ENCODE measurements at regions not wholly inside any gene's neighbourhood (a gene's known extent, or its start where the extent isn't known, plus 50 kb on each side); places are given as distances from the start of the nearest gene placed in this dataset.

DNA sequence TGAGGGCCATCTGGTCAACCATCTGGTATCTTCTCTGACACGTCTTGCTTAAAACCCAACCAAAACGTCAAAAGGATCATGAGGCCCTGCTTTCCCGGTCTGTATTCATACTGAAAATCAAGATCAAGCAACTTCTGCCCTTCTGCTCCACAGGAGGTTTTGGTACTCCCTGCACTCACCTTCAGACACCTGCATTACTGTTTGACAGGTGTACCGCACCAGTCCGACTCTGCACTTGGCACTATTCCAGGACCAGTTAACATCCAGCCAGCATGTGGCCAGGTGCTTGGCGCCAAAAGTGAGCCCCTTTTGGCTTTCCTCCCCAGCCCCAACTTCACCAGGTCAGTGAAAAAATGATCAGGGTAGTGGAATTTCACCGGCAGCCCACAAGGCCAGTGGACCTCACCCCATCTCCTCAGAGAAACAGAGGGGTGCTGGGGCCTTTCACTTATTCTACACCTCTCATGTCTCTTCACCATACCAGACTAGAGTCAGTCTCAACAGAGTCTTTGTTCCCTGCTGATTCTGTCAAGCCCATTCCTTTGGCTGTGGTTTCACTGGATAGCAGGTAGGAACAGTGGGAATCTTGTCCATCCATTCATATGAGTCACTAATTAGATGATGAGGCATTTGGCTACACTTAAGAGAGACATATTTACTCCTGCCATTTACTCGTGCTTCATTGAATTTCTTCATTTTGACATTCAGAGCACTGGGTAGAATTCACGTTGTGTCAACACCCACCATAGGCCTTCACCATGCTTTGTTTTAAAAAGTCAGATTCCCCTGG lies 85.3 kb downstream of the ZNF726 start:
- no peak overlapping the region for H3K4me3 ChIP-seq (ENCODE audit: low read depth, low read length)
- TF ChIP-seq, protein P1, sequence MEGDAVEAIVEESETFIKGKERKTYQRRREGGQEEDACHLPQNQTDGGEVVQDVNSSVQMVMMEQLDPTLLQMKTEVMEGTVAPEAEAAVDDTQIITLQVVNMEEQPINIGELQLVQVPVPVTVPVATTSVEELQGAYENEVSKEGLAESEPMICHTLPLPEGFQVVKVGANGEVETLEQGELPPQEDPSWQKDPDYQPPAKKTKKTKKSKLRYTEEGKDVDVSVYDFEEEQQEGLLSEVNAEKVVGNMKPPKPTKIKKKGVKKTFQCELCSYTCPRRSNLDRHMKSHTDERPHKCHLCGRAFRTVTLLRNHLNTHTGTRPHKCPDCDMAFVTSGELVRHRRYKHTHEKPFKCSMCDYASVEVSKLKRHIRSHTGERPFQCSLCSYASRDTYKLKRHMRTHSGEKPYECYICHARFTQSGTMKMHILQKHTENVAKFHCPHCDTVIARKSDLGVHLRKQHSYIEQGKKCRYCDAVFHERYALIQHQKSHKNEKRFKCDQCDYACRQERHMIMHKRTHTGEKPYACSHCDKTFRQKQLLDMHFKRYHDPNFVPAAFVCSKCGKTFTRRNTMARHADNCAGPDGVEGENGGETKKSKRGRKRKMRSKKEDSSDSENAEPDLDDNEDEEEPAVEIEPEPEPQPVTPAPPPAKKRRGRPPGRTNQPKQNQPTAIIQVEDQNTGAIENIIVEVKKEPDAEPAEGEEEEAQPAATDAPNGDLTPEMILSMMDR (IDR thresholded peaks at IDR 0.05; ENCODE audit: borderline replicate concordance, insufficient read depth, low read depth, low read length) = no peak

DNA sequence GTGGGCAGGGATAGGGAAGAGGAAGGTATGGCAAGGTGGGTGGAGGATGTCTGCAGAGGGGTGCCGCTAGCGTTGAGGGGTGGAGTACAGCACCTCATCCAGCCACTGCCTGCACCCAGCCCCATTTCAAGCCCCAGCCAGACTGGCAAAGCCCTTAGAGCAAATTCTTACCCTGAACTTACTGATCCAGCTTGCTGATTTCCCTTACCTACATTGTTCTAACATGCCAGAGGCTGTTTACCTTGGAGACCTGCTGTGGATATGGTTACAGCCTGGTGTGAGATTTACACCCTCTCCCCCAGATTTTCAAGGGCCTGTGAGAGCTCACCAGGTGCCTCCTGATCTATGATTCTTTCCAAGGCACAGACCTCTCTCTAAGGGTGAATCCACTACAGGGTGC lies 86.0 kb downstream of the ZNF726 start:
- TF ChIP-seq, protein P1 (IDR thresholded peaks at IDR 0.05; ENCODE audit: borderline replicate concordance, insufficient read depth, low read depth, low read length) = no peak
- H3K4me3 ChIP-seq (ENCODE audit: low read depth, low read length) = no peak overlapping the region

DNA sequence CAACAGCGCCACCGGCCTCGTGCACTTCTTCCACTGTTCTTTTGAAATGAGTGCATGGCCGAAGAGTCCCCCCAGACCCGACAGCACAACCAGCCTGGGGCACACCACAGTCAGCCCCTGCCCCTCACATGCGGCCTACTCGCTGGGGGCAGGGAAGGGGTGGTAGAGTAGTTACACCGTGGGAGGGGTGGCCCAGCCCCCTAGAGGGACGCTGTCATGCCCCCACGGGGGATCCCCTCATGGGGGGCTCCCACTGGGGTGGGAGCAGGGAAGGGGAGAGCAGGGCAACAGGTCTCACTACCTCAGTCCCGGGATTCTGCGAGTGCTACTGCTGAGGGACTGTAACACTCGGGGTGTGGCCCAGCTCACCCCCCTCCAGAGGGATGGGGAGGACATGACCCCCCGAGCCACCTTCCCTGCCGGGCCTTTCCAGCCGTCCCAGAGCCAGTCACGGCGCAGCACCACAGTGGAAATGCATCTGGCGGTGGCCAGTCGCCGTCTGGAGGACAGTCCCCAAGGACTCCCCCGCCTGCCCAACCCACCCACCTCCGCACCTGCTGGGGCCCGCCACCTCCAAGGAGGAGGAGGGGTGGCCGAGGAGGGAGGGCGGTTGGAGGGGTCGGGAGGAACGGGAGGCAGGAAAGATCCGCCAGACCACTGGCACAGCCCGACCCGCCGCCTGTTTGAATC lies 84.6 kb upstream of the ZNF254 start:
- TF ChIP-seq, protein P1 (IDR thresholded peaks at IDR 0.05; ENCODE audit: borderline replicate concordance, insufficient read depth, low read depth, low read length) = no peak
- H3K4me3 ChIP-seq (ENCODE audit: low read depth, low read length) = no peak overlapping the region

DNA sequence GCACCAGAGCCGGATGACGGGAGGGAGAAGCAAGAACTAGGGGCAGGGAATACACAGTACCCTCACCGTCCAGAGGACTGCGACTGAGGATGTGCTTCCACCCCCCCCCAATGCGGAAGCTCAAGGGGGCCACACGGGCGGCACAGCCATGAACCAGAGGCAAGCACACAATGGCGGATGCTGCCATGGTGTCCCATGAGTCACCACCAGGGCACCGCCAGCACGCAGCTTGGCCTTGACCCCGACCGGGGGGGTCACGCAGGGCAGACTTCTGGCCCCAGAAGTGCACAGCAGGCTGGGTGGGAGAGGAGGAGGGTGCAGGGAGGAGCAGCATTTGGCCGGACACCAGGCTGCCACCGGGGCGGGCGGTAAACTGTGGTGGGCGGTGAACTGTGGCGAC lies 83.5 kb upstream of the ZNF254 start:
- no peak overlapping the region for H3K4me3 ChIP-seq (ENCODE audit: low read depth, low read length)
- TF ChIP-seq, protein P1 (IDR thresholded peaks at IDR 0.05; ENCODE audit: borderline replicate concordance, insufficient read depth, low read depth, low read length) = no peak

DNA sequence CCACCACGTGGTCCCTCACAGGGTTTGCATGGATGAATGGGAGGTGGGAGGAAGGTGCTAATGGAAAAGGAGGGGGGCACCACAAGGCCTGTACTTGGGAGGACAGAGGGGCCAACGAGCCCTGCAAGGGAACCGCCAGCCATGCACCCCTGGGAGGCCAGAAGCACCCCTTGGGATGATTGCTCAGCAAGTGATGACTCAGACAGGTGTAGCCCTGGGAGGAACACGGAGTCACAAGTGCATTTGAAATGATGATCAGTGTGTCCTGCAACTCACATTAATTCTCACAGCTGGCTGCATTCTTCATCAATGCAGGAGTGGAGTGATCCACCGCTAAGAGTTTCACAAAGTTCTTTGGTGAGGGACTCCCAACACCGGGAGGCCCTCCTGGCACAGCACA lies 82.8 kb upstream of the ZNF254 start:
- TF ChIP-seq, protein P1 (IDR thresholded peaks at IDR 0.05; ENCODE audit: borderline replicate concordance, insufficient read depth, low read depth, low read length) = no peak
- no peak overlapping the region for H3K4me3 ChIP-seq (ENCODE audit: low read depth, low read length)

DNA sequence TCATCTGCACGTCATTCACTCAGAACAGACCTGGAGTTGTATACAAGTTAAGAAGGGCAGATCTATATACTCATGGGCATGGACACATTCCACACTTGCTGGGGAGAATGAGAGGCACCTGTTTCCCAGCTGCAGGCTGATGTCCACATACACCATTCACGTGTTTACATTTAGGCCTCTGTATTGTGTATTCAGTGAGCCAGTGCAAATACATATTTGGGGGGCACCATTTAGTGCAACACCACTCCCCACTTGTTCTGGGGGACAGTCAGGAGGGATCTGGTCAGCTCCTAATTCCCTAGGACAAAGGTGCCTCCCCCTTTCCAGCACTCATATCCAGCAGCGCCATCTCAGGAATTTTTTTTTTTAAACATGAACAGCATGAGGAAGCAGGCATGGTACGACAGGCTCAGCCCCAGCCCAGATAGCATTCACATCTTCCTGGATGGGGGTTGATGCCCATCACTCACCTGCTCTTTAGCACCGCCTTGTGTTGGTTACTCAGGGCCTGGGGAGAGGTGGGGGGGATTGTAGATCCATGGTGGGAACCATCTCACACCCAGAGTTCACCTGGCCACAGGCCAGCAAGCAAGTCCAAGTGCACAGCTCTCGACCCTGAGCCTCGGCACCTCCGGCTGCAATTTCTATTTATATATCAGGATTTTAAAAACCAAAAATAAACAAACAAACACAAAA lies 56.9 kb upstream of the ZNF254 start:
- no peak overlapping the region for H3K4me3 ChIP-seq (ENCODE audit: low read depth, low read length)
- TF ChIP-seq, protein P1 (IDR thresholded peaks at IDR 0.05; ENCODE audit: borderline replicate concordance, insufficient read depth, low read depth, low read length) = no peak

All from GM12875 (cell line).